Thoracic aorta (tissue), 2 donors: ENCODE measurements at regions not wholly inside any gene's neighbourhood (a gene's known extent, or its start where the extent isn't known, plus 50 kb on each side); places are given as distances from the start of the nearest gene placed in this dataset.

ENCODE experiments used
- ATAC-seq: fragments of 150-250 bp; one replicate; pipeline ENCODE4 v1.8.0; 2017; ENCODE audit warnings: low read depth; ENCODE audit not compliant: insufficient number of reproducible peaks, low FRiP score
- DNase-seq: peaks from one replicate; pipeline ENCODE4 v3.0.0-alpha.2; 2020; ENCODE audit warnings: low spot score
- H3K27ac ChIP-seq, 2 donors: fragments of 200-600 bp; sonication (generic); 1 replicate in 1 of 2; 2 replicates in 1 of 2; pipeline ENCODE4 v1.5.1; 2016; ENCODE audit warnings: mild to moderate bottlenecking in 2 of 2, moderate library complexity in 2 of 2
- H3K27me3 ChIP-seq: fragments of 200-600 bp; sonication (generic); replicated peaks from 2 replicates; pipeline ENCODE4 v1.6.0; 2016; ENCODE audit warnings: mild to moderate bottlenecking; ENCODE audit not compliant: insufficient read depth
- H3K36me3 ChIP-seq: fragments of 200-600 bp; sonication (generic); one replicate; pipeline ENCODE4 v1.5.1; 2016
- H3K4me1 ChIP-seq, 2 donors: fragments of 200-600 bp; sonication (generic); 1 replicate in 1 of 2; 2 replicates in 1 of 2; pipeline versions ENCODE4 v1.5.1 to v1.6.0; 2016; ENCODE audit warnings: low read depth in 2 of 2, mild to moderate bottlenecking in 1 of 2; ENCODE audit not compliant: control insufficient read depth in 1 of 2
- H3K4me3 ChIP-seq: fragments of 200-600 bp; sonication (generic); 2 replicates; pipeline ENCODE4 v1.5.1; 2016; ENCODE audit warnings: mild to moderate bottlenecking
- H3K9me3 ChIP-seq: fragments of 200-600 bp; sonication (generic); 2 replicates; pipeline ENCODE4 v1.5.1; 2016
- CTCF ChIP-seq: fragments of 200-600 bp; sonication (generic); IDR thresholded peaks from one replicate; pipeline ENCODE4 v1.5.1; 2019; ENCODE audit warnings: antibody characterized with exemption

DNA sequence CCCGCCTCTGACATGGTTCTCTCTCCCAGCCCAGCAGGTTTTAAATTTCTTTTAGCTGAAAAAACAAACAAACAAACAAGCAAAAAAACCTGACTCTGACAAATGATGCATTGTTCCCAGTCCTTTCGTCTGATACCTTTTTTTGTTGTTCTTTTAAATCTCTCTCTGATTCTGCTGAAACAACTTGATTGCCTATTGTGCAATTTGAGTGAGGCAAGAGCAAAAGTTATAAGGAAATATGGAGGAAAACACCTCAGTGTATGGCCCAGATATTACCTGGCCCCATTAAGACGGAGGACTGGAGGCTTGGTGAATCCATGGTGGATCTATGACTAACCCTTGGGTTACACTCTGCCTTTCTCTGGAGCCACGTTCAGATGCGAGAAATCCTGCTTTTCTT lies 164.0 kb downstream of the MELK start:
- Histone ChIP-seq H3K27ac (no peak overlapping the region), H3K4me3 (no peak overlapping the region), H3K4me1 (no peaks in the 10 kb centered on the region), H3K9me3 (no peaks in the 10 kb centered on the region), H3K36me3 (no peaks in the 10 kb centered on the region), H3K27me3 (no peaks in the 10 kb centered on the region)
- DNase-seq (no peak), ATAC-seq (no peak)
- no peak for TF ChIP-seq CTCF

DNA sequence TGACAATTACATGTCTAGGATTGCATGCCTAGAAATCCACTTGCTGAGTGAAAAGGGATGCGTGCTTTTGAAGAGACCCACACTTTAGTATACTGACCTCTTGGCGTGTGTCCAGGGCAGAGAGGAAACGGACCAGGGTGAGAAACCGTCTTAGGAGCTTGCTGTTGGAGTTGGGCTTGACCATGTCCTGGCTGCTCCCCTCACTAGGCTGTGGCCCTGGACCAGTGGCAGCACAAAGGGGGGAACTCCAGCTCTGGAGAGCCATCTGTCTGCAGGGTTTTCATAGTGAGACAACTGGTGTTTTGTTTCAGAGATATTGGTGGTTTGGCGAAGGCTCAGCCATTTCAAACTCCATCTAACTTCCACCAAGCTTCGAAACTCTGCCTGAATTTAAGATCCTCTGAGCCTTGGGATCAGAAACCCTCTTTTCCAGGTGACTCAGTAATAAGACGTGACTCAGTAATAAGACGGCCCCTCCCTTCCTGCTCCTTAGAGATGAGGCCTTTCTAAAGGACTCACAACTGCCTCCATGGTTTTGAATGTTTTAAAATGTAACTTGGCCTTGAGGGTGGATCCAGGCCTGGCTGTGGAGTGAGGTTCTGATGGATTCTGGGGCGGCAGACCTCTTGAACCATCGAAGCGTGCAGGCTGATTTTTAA lies 165.8 kb downstream of the MELK start:
- no peaks in the 10 kb centered on the region for H3K36me3 ChIP-seq
- no peaks in the 10 kb centered on the region for H3K4me1 ChIP-seq
- H3K27me3 ChIP-seq: no peaks in the 10 kb centered on the region
- no peak for TF ChIP-seq CTCF
- no peak overlapping the region for H3K4me3 ChIP-seq
- no peak for ATAC-seq
- H3K27ac ChIP-seq: no peak overlapping the region
- no peak for DNase-seq
- no peaks in the 10 kb centered on the region for H3K9me3 ChIP-seq

DNA sequence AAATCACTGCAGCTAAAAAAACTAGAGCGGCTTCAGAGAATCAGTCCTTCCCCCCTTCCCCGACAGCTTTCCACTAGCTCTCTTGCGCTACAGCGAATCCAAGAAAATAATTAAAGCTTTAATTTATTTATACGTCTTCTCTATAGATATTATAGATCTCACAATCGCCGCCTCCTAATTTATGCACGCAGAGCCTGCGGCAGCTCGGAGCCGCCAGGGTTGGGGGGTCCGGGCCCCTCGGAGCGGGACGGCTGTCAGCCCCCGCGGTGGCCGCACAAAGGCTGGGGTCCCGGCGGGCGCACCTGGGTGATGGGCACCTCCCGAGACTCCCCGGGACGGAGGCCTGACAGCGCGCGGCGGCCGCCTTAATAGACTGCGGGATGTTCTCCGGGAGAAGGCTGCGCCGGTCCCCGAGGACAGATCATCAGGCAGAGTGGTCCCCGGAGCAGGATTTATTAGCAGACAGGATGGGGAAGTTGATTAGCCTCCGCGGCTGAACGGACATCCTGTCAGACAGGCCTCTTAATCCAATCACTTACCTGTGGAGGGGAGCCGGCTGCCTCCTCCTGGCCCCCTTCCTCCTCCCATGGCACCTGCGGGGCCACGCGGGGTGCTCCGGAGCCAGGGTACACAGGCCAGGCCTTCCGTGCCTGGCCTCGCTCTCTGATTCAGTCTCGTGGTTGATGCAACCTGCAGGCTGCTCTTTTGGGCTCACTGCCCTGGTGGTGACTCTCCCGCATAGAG lies 166.8 kb downstream of the MELK start:
- ATAC-seq (no peak), DNase-seq (no peak)
- Histone ChIP-seq H3K36me3 (no peaks in the 10 kb centered on the region), H3K9me3 (no peaks in the 10 kb centered on the region), H3K27ac (no peak overlapping the region), H3K27me3 (no peaks in the 10 kb centered on the region), H3K4me3 (no peak overlapping the region), H3K4me1 (no peaks in the 10 kb centered on the region)
- no peak for TF ChIP-seq CTCF

GRCh38 chr9:36742264-36742663 lies 169.6 kb downstream of the MELK start:
- ATAC-seq: no peak
- no peaks in the 10 kb centered on the region for H3K36me3 ChIP-seq
- no peak for TF ChIP-seq CTCF
- no peak overlapping the region for H3K4me3 ChIP-seq
- no peaks in the 10 kb centered on the region for H3K4me1 ChIP-seq
- H3K9me3 ChIP-seq: no peaks in the 10 kb centered on the region
- no peak for DNase-seq
- no peak overlapping the region for H3K27ac ChIP-seq
- no peaks in the 10 kb centered on the region for H3K27me3 ChIP-seq

- no peaks in the 10 kb centered on the region for H3K4me1 ChIP-seq
- H3K9me3 ChIP-seq: no peaks in the 10 kb centered on the region
- no peak overlapping the region for H3K4me3 ChIP-seq
- no peaks in the 10 kb centered on the region for H3K36me3 ChIP-seq
- no peak overlapping the region for H3K27ac ChIP-seq
- ATAC-seq: no peak
- TF ChIP-seq CTCF: no peak
- no peak for DNase-seq
- no peaks in the 10 kb centered on the region for H3K27me3 ChIP-seq
Observed at GRCh38 chr9:36744678-36745077, 172.0 kb downstream of the MELK start.
